Tibial artery (tissue), 4 donors: ENCODE measurements at regions not wholly inside any gene's neighbourhood (a gene's known extent, or its start where the extent isn't known, plus 50 kb on each side); places are given as distances from the start of the nearest gene placed in this dataset.

Source experiments
- DNase-seq, 2 donors: peaks; one replicate each; pipeline ENCODE4 v3.0.0-alpha.2; 2019
- H3K27ac ChIP-seq, 2 donors: fragments of 200-600 bp; sonication (generic) in 1 of 2; 1 replicate in 1 of 2; 2 replicates in 1 of 2; pipeline ENCODE4 v1.5.1; 2018 to 2019; ENCODE audit warnings: mild to moderate bottlenecking in 1 of 2
- H3K27me3 ChIP-seq, 2 donors: fragments of 200-600 bp; sonication (generic) in 1 of 2; one replicate each; pipeline versions ENCODE4 v1.5.1 to v1.6.0; 2016 to 2019
- H3K36me3 ChIP-seq, 3 donors: fragments of 200-600 bp; sonication (generic) in 2 of 3; one replicate each; pipeline ENCODE4 v1.5.1; 2016 to 2019; ENCODE audit warnings: mild to moderate bottlenecking in 2 of 3
- H3K4me1 ChIP-seq, 4 donors: fragments of 200-600 bp; sonication (generic) in 2 of 4; 1 replicate in 3 of 4; 2 replicates in 1 of 4; pipeline ENCODE4 v1.5.1; 2016 to 2019
- H3K4me3 ChIP-seq, 2 donors: fragments of 200-600 bp; sonication (generic) in 1 of 2; 1 replicate in 1 of 2; 2 replicates in 1 of 2; pipeline ENCODE4 v1.5.1; 2018 to 2019; ENCODE audit warnings: mild to moderate bottlenecking in 2 of 2
- H3K9me3 ChIP-seq, 3 donors: fragments of 200-600 bp; sonication (generic) in 1 of 3; one replicate each; pipeline ENCODE4 v1.5.1; 2016 to 2019
- intact Hi-C: fragments of 100-400 bp; cut with DNase I; formaldehyde crosslinking; loops from one replicate; pipeline ENCODE4 v1.15.0; 2023; ENCODE audit warnings: low total_unique reads
- TF ChIP-seq, protein P1 (sequence below), 2 experiments: fragments of 200-600 bp in 1 of 2; fragments of 450-650 bp in 1 of 2; IDR thresholded peaks; one replicate each; pipeline ENCODE4 v1.5.1; 2017 to 2019; ENCODE audit warnings: antibody characterized with exemption in 2 of 2, mild to moderate bottlenecking in 1 of 2, moderate library complexity in 1 of 2

DNA sequence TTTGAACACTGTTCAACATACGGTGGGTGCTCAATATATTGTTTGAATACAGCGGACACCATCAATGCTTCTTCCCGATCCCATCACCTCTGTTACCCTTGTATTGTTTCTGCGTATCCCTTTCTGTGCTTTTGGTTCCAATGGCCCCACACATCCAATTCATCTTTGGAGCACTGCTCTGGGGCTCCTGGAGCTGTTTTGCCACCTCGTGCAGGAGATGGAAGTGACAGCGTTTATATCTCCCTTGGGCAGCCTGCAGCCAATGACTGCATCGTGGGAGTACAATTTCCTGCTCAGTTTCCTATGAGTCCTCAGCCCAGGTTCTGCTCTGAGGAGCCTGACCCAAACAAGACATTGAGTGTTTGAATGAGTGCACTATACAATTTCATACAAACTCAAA lies 50.2 kb upstream of the PIK3CG start:
- Histone ChIP-seq H3K27me3 (no peaks in the 10 kb centered on the region), H3K4me1 (peaks cover 0 to 9% (median 1%) of the 10 kb centered on the region in 4 donors), H3K4me3 (no peak overlapping the region), H3K36me3 (no peaks in the 10 kb centered on the region), H3K9me3 (no peaks in the 10 kb centered on the region), H3K27ac (no peak overlapping the region)
- TF ChIP-seq, protein P1, sequence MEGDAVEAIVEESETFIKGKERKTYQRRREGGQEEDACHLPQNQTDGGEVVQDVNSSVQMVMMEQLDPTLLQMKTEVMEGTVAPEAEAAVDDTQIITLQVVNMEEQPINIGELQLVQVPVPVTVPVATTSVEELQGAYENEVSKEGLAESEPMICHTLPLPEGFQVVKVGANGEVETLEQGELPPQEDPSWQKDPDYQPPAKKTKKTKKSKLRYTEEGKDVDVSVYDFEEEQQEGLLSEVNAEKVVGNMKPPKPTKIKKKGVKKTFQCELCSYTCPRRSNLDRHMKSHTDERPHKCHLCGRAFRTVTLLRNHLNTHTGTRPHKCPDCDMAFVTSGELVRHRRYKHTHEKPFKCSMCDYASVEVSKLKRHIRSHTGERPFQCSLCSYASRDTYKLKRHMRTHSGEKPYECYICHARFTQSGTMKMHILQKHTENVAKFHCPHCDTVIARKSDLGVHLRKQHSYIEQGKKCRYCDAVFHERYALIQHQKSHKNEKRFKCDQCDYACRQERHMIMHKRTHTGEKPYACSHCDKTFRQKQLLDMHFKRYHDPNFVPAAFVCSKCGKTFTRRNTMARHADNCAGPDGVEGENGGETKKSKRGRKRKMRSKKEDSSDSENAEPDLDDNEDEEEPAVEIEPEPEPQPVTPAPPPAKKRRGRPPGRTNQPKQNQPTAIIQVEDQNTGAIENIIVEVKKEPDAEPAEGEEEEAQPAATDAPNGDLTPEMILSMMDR (IDR thresholded peaks at IDR 0.05): no peak
- no peak for DNase-seq
- intact Hi-C loops: no loop called here
